GM18499 (cell line): ENCODE measurements at regions not wholly inside any gene's neighbourhood (a gene's known extent, or its start where the extent isn't known, plus 50 kb on each side); places are given as distances from the start of the nearest gene placed in this dataset.
"Not testable (repeated sequence)": the region's sequence is repeated elsewhere in the genome, so short reads cannot be mapped to it uniquely, and the experiment has no call there.

Experiments used
- ATAC-seq: cut with Tn5 transposase; IDR thresholded peaks from one replicate; pipeline ENCODE4 v1.9.1; 2021; ENCODE audit warnings: moderate number of reproducible peaks; ENCODE audit not compliant: insufficient read depth, unreplicated experiment

GRCh38 chr12:105573574-105573973, 243.1 kb downstream of the C12orf75 start:
- ATAC-seq: no peak

GRCh38 chr12:105574056-105574715, 243.7 kb downstream of the C12orf75 start:
- ATAC-seq: no peak

GRCh38 chr12:105575235-105575634, 244.7 kb downstream of the C12orf75 start:
- ATAC-seq: no peak

- ATAC-seq: no peak
Observed at GRCh38 chr12:105576261-105576660, 245.8 kb downstream of the C12orf75 start.

GRCh38 chr12:105580821-105581352, 250.4 kb downstream of the C12orf75 start:
- ATAC-seq: no peak

- no peak for ATAC-seq
Observed at GRCh38 chr12:105581420-105581819, 250.9 kb downstream of the C12orf75 start.

DNA sequence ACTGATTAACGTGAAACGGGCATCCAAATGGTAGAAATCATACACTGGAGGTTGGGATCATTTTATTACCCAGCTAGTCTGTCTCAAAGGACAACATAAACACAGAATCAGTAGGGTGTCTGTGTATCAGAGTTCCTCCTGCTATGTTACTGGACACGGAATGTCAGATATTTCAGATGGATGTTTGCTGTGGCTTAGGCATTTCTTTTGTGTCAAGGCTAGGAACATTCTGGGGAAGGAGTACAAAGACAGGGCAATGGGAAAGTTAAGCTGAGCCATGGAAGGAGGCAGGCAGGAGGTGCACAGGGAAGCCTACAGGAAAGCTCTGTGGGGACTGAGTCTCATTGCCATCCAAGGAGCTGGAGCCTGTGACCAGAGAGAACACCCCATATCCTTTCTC, 254.6 kb downstream of the C12orf75 start:
- ATAC-seq: no peak

DNA sequence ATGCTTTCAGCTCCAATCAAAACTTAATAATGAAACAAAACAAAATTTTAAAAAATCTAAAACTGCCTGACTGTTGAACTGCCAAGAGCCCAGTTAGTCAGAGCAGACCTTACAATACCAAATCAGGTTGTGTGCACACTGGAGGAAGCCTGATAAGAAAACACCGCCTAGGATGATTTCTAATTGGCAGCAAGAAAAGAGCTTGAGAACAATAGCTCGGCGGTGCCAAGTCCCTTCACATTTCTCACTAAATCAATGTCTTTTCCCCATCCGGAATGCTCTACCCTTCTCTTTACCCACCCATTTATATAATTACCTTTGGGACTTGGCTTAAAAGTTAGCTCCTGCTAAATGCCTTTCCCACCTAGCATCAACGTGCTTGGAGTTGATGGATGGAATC, 256.7 kb downstream of the C12orf75 start:
- ATAC-seq: no peak

DNA sequence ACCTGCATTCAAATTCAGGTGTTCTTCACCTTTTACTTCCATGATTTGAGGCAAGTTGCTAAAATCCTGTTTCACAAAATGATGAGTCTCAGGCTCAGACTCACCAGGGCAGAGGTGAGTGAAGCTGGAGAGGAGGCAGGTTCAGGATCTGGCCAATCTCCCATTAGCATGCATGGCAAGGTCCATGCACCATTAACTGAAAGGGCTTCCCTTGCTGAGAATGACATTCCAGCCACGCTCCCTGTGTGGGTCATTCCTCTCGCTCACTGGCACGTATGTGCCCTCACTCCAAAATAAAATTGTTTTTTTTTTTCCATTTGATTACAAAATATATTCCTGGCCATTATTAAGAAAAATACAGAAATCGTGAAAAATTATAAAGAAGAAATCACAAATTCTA, 257.6 kb downstream of the C12orf75 start:
- no peak for ATAC-seq

- no peak for ATAC-seq
Observed at GRCh38 chr12:105590571-105590970, 260.1 kb downstream of the C12orf75 start.

- ATAC-seq: no peak
Observed at GRCh38 chr12:105595440-105595839, 264.9 kb downstream of the C12orf75 start.

- no peak for ATAC-seq
Observed at GRCh38 chr12:105596731-105597130, 266.2 kb downstream of the C12orf75 start.

DNA sequence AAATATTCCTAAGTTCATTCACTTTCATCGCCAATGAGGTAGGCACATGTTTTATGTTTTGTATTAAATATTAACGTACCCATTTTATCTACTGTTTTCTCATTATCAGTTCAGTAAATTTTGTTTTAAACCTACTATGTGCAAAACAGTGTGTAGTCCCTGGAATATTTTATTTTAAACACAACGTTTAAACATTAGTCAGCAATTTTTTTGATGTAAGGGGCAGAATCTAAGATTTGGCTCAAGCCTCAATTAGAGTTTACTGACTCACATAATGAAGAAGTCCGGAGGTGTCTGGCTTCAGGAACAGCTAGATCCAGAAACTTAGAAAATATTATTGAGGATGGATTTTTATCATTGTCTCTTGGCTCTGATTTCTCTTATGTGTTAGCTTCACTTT, 267.5 kb downstream of the C12orf75 start:
- ATAC-seq: no peak

GRCh38 chr12:105600911-105601545, 270.5 kb downstream of the C12orf75 start:
- no peak for ATAC-seq

- not testable (repeated sequence) for ATAC-seq
Observed at GRCh38 chr12:105602312-105602711, 271.8 kb downstream of the C12orf75 start.

- not testable (repeated sequence) for ATAC-seq
Observed at GRCh38 chr12:105604281-105604680, 273.8 kb downstream of the C12orf75 start.

- ATAC-seq: not testable (repeated sequence)
Observed at GRCh38 chr12:105606613-105607012, 276.1 kb downstream of the C12orf75 start.

GRCh38 chr12:105609001-105609400, 278.5 kb downstream of the C12orf75 start:
- ATAC-seq: not testable (repeated sequence)

DNA sequence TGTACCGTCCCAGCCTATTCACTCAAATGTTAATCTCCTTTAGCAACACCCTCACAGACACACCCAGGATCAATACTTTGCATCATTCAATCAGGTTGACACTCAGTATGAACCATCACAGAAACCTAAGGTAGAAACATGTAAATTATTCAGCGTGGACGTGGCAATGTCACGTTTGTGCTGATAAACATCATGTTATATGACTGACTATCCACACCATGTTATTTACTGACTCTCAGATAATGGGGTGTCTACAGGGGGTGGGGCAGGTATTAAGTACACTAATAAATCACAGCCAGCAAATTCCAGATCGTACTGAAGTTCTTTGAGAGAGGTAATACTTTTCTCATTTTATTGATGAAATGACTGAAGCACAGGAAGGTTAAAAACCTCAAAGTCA, 280.0 kb downstream of the C12orf75 start:
- ATAC-seq: no peak

DNA sequence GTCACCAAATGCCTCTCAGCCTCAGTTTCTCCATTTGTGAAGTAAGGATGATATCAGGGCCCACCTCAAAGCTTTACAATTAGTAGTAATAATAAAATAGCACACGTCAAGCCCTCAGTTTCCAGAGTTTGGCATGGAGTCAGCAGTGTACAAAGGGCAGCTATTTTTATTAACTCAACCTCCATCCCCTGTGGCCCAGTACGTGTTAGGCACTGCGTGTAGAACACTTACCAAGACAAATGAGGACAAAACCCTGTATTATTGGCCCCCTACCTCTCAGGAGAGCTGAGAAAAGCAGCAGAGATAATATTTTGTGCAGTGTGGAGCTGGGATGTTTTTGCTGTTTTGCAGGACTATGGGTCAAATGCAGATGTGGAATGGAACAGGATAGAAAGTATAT, 280.8 kb downstream of the C12orf75 start:
- no peak for ATAC-seq

DNA sequence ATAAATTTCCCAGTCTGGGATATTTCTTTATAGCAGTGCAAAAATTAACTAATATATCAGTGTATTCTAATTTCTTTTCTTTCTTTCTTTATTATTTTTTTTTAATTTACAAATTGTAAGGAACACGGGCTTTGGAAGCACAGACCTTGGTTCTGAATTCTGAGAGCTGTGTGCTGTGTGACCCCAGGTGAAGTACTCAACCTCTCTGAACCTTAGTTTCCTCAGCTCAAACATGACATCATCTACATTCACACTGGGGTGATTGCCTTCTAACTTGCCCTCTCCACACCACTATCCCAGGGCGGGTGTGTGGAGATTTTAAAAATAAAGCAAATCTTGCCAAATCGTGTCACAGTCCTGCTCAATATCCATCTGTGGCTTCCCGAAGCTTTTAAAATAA, 282.8 kb downstream of the C12orf75 start:
- no peak for ATAC-seq

DNA sequence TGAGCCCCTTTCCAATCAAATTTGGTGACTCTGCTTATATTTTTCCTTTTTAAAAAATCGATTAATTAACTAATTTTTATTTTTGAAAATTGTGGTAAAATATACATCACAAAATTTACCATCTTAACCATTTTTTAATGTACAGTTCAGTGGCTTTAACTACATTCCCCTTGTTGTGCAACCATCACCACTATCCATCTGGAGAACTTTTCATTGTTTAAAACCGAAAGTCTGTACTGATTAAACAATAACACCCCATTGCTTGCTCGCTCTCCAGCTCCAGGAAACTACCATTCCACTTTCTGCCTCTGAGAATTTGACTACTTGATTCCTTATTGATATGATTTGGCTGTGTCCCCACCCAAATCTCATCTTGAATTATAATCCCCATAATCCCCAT, 283.4 kb downstream of the C12orf75 start:
- ATAC-seq: no peak
